Fibroblast of skin of right biceps (primary cell): ENCODE measurements at regions not wholly inside any gene's neighbourhood (a gene's known extent, or its start where the extent isn't known, plus 50 kb on each side); places are given as distances from the start of the nearest gene placed in this dataset.
"Not testable (repeated sequence)": the region's sequence is repeated elsewhere in the genome, so short reads cannot be mapped to it uniquely, and the experiment has no call there.

ENCODE experiments used
- DNase-seq: peaks from one replicate; pipeline ENCODE4 v3.0.0-alpha.2; 2013

DNA sequence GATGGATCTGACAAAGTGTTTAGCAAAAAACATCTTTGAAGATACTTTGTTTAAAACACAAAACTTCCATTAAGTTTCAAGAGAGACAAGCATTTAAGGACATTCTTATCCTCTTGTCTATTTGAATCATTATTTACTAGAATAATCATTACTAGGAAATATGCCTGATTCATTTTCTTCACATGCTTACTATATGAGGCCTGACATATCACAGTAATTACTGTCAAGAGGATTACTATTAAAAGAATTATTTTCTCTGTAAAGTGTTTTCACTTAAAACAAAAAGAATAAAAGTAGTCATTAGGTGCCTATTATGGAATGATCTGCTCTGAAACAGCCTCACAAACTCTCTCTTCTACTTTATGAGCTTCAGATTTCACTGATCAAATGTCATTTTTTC is 402.1 kb upstream of the MGAT4C start:
- peak; percentile 23 for DNase-seq

DNA sequence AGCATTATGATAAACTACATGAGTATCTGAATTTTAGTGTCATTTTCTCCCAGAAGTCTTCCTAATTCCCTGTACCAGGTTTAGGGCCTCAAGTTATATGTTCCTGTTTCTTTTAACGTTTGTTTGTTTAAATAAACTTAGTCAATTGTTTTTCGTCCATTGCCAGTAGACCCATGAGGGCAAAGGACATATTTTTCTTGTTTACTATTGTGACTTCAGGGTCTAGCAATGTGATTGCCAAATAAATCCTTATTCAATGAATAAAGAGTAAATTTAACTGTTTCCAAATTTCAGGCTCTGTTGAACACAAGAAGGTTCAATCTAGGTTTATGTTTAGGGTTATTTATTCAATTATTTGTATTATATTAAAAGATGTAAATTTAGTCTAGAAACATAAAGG is 391.6 kb upstream of the MGAT4C start:
- no peak for DNase-seq

DNA sequence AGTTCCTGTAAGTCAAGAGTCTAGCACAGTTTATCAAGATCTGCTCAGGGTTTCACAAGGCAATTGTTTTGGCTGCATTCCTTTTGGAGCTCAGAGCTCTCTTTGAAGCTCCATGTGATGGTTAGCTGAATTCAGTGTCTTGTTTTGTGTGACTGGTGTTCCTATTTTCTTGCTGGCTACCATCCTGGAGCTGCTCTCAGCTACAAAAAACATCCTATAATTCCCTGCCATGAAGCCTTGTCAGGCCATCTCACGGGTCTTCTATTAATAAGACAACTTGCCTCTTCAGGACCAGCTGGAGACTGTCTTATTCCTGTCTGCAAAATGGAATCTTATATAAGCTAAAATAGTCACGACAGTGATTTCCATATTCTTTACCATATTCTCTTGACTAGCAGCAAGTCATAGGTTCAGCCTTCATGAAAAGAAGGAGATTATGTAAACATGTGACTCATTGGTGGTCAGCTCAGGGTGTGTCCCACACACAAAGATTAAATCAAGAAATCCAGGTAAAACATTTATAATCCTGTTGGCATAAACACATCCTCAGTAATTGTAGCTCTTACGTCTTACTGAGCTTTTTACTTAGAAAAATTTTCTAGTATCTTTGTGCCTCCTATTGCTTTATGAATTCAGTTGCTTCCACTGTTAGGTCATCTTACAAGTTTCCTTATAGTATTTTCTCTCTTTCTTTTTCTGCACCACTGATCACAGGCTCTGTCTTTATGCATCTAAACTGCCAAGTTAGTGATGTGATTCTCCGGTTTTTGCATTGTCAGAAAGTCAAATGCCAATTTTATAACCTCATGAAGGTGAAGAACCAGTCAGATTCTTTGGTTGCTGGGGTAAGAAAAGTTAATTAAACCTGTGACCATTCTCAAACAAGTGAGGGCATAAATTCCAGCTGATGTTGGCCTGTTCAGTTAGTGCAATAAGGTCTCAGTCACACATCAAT is 378.5 kb upstream of the MGAT4C start:
- DNase-seq, result peak; percentile 4

DNA sequence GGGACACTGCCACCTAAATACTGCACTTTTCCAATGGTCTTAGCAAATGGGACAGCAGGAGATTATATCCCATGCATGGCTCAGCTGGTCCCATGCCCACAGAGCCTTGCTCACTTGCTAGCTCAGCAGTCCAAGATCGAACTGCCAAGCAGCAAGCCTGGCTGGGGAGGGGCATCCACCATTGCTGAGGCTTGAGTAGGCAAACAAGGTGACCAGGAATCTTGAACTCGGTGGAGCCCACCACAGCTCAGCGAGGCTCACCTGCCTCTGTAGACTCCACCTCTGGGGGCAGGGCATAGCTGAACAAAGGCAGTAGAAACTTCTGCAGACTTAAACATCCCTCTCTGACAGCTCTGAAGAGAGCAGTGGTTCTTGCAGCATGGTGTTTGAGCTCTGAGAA is 370.8 kb upstream of the MGAT4C start:
- DNase-seq, result no peak

DNA sequence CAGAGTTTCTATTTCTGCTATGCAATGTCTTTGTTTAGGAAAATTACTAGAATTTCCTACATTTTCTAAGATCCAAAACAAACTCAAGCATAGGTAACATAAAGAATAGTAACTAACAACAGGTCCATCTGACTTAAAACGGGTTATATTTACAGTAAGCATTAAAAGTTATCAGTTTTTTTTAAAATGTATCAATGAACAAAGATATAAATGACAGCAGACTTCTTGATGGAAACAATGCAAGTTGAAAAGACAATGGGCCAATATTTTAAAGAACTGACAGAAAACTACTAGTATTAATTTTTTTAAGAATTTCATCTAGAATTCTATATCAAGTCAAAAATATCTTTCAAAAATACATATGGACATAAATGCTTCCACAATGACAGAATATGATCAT is 367.1 kb upstream of the MGAT4C start:
- DNase-seq, result no peak

DNA sequence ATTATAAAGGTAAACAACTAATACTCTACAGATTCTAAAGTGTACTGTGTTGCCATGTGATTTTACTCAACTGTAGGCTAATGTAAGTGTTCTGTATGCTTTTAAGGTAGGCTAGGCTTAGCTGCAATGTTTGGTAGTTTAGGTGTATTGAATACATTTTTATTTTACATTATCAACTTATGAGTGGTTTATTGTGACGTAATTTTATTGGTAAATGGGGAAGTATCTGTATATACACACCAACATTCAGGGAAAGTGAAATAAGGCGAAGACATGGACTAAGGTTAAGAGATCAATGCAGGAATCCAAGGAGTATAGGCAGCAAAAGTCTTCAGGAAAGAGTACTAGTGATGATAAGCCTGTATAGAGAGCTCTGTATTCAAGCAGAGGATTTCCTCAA is 365.8 kb upstream of the MGAT4C start:
- no peak for DNase-seq

DNA sequence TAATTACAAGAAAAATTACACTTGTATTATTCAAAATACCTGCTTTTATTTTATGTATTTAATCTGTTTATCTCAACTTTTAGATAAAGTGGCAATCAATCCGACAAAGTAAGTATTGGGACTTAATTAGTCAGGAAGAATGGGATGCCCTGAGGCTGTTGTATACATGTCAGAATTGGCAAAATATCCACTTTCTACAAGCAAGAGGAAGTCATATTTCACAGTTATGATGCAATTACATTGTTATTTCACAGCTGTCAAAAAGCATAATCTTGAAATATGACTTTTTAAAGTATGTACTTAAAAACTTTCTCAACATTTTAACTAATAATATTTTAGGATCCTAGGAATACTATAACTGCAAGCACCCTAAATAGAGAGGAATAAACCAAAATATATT is 357.1 kb upstream of the MGAT4C start:
- DNase-seq, result peak; percentile 22

DNA sequence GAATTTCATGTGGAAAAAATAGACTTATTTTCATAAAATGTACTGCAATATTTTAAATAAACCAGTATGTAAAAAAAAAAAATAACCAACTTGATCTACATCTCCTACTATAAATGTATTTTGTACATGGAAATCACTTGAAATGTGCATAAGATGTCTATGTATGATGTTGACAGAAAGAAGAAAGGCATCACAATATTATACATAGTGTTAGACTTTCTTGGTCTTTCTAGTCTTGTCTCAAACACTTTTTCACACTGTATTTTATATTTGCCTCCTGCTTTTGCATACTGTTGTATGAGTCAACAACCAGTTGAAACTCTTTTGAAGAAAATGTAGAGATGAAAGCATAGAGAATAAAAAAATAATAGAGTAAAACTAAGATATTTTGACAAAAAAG is 352.4 kb upstream of the MGAT4C start:
- DNase-seq, result no peak

DNA sequence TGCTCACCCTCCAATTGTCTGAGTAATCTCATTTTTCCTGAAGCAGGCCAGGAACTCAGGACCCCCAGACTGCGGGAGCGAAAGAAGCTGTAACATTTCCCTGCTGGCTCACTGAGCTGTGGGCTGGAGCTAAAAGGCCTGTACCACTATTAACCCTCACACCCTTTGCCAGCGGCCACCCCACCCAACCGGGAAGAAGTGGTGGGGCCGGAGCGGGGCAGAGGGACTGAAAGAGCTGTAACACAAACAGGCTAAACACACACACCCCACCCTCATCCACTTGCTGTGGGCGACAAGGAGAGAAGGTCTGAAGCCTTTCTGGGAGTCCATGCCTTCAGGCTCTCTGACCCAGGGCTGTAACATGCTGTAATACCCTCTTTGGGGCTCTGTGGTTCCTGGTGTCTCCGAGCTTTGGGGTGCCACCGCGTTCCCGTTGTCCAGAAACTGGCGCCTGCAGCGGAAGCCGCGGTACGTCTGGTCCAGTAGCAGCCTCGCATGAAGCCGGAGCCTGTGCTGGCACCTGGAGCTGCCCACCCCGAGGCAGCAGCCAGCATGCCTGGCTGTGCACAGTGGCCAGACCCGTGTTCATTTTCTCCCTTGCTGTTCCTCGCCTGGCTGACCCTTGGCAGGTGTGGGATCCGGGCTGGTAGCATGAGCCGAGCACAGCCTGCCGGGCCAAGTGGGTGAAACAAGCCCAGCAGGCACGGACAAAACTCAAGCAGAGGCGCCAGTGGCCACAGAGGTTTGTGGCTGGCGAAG is 345.5 kb upstream of the MGAT4C start:
- no peak for DNase-seq

DNA sequence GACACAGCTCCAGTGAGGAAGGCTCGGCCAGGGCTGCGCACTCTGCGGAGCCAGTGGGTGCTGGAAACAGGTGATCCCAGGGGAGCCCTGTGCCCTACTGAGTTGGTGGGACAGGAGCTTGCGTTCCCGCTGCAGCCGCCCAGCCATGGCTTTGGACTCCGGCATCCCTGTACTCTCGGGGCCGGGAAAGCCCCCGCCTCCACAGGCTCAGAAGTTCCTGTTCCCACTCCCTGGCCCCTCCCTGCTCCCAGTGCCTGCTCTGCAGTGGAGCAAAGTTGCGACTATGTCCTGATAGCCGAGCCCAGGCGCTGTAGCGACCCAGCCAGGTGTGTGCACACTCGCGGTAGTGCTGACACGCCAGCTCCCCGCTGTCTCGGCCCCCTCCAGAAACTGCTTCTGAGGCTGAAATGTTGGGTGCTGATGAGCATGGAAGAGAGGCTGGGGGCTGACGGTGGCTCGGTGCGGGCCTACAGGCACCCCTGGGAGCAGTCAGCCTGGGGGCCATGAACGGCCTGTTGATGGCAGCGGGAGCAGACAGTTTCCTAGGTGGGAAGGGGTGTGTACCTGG is 344.6 kb upstream of the MGAT4C start:
- no peak for DNase-seq

DNA sequence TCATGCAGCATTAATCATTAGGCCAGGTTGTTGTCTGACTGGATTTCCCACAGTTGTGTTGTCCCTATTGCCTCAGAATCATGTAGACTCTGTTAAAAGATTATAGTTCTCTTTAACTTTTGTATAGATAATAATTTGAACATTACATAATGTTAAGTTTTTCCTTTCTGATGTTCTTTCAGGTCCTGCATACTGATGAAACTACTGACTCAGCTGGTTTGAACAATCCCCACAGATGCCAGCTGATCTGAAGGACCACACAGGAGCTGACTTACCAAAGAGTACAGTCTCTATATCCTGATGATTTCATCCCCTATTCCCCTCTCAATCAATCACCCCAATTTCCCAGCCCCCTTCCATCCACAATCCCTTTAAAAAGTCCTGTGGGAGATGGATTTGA is 341.2 kb upstream of the MGAT4C start:
- no peak for DNase-seq

DNA sequence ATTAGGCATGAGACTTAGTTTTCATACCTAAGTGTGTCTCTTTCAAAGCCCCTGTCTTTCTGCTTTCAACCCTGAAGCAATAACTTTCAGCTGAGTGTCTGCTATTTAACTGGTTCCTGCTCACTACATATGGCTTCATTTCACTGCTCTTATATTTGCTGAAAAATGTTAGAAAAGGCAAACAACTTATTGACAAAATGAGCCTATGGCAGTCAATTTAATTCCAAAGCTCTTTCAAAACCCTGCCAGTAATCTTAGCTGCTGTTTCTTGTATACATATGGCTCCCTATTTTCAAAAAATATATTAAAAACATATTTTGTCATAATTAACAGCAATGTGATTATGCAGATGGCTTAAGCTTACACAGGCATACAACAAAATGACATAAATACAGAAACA is 334.1 kb upstream of the MGAT4C start:
- no peak for DNase-seq

DNA sequence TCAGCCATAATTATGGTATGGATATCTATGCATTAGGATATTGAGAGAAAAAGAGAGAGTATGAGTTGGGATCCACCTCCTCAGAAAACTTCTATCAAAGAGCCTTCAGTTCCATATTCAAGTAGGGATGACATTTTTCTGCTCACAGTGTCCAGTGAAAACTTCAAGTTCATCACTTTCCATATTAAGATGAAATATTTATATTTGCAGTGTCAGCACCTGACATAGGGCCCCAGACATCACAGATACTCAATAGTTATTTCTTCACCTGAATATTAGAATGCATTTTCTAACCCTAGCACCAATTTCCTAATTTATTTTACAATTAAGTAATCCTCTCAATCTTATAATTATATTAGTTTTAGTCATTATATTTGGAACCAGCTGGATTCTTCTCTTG is 318.0 kb upstream of the MGAT4C start:
- DNase-seq, result no peak

DNA sequence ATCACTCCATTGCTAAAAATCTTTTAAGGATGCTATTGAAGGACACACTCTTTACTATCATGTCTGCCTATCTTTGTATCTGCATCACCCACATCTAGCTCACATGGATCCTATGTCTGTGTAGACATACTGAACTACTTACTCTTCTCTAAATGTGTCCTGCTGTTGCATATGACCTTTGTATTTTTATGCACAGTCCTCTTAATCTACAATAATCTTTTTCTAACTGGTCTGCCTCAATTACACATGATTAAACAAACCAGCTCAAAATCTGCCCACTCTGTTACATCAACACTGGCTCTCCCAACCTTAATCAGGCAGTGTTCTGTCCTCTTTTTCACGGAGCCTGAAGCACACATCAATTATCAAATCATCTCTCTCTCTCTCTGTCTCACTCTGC is 316.3 kb upstream of the MGAT4C start:
- DNase-seq, result no peak

DNA sequence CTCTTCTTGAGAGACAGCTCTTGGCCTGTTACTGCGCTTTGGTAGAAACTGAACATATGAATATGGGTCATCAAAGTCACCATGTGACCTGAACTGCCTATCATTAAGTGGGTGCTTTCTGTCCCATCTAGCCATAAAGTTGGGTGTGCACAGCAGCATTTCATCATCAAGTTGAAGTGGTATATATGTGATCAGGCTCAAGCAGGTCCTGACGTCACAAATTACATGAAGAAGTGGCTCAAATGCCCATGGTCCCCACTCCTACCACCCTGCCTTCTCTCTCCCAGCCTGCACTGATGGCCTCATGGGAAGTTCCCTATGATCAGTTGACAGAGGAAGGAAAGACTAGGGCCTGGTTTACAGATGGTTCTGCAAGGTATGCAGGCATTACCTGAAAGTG is 308.8 kb upstream of the MGAT4C start:
- DNase-seq, result no peak

DNA sequence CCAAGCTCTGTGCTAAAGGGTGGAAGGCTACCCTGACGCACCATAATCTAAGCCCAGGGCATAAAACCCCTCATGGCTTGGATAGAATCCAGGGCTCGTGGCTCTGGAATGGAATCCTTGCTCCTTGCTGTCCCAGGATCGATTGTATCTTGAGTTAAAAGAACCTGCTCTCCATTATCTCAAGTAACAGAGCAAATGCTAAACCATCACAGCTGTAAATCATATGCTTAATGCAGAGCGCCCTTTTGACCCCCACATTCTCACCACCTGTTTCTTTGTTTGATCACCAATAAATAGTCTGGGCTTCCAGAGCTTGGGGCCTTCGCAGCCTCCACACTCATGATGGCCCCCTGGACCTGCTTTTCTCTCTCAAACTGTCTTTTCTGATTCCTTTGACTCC is 299.3 kb upstream of the MGAT4C start:
- not testable (repeated sequence) for DNase-seq

DNA sequence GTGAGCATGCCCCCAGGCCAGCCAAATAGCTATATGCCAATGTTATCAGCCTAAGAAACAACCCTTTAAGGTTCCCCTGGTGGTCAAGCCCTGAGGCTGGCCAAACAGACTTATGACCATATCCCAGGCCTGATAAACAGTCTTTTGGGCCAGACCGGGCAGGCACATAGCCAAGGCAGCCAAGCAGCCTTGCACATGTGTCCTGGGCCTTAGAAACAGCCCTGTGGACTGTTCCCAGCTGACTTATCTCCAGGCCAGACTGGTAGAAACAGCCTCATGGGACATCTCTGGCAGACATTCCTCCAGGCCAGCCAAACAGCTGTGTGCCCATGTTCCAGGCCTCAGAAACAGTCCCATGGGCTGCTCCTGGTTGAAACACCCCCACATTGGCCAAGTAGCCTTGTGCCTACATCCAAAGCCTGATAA is 295.0 kb upstream of the MGAT4C start:
- no peak for DNase-seq

DNA sequence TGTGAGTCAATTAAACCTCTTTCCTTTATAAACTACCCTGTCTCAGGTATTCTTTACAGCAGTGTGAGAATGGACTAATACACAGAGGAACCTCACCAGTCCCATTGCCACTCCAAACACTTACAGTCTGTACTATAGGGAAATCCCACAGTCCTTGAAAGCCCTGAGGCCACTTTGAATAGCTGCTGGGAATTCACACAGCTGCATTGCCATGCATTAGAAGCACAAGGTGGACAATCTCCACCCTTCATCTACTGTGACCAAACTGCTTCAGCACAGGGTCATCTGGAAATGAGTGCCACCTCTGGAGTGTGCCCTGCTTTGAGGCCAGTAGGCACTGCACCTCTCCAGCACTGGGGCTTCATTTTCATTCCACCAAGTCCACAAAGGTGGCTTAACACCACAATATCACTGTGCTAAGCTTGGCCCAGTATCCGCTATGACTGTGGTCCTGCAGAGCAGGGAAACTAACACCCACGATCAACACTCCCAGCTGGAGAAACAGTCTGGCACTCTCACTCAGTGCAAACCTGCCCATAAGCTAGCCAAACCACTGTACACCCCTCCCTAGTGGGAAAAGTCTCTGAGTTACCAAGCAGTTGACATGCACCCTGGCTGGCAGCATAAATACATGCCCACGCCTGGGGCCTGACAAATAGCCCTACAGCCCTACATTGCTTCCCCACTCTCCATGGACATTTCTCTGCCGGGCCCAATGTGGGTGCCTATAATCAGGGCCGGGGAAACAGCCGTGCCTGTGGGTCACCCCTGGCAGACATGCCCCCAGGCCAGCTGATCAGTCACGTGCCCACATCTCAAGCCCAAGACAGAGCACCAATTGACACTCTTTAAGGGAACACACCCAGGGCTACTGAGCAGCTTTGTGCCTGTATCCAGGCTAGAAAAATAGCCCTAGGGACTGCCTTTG is 294.3 kb upstream of the MGAT4C start:
- DNase-seq, result no peak

DNA sequence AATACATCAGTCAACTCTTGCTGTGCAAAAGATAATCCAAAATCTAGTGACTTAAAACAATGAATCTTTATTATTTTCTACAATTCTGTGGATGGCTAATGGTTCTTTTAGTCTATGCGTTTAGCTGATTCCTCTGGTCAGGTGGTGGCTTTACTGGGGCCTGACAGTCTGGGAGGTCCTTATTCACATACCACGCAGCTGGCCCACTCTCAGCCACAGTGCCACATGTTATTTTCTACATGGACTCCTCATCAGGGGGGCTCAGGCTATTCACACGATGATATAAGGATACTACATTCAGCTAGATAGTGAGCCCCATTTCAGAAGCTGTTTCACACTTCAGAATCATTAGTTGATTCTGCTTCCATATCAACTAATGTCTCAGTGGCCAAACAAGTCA is 287.5 kb upstream of the MGAT4C start:
- DNase-seq, result no peak

DNA sequence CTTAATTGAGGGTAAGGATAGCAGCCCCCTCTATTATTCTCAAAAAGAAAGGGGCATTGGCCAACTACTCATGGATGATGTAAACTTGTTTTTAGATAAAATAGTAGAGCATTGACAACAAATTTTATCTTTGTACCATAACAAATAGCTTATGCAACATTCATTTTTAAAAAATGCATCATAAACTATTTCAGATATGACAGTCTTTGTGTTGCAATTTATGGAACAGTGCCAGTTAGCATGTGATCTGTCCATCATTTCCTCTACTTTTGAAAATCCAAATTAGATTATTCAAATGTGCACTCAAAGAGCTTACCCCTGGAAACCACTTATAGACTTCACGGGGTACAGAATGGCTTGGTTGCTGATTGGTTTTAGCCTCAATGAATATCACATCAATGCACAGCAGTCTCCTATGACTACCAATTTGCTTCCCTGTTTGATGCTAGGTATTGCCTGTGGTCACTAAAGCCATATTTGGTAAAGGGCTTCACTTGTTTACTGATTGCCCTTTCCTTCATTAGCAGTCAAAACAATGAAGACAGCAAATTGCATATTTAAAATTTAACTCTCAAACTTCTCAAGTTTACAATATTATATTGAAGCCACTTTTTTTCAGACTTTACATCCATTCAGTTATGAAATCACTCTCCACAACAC is 274.9 kb upstream of the MGAT4C start:
- DNase-seq, result no peak

DNA sequence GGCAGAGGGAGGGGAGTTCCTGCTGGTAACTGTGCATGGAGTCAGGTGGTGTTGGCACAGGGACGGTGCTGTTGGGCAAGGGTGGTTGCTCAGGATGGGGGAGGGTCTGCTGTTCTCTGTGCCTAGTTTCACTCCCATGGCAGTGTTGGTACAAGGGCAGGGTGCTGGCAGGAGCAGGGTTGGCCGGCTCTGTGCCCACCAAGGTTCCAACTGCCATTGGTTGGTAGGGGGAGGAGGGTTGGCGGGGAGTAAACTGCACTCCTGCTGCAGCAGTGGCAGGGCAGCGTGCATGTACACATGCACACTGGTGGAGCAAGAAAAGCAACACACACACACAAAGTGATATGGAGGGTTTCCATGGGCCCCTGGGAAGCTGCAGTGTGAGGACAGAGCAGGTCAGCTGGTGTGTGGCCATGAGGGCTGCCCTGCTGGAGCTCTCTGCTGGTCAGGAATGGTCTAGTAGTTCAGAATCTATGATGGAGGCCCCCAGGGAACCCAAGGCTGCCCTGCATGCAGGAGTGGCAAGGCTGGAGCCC is 269.9 kb upstream of the MGAT4C start:
- DNase-seq, result no peak

DNA sequence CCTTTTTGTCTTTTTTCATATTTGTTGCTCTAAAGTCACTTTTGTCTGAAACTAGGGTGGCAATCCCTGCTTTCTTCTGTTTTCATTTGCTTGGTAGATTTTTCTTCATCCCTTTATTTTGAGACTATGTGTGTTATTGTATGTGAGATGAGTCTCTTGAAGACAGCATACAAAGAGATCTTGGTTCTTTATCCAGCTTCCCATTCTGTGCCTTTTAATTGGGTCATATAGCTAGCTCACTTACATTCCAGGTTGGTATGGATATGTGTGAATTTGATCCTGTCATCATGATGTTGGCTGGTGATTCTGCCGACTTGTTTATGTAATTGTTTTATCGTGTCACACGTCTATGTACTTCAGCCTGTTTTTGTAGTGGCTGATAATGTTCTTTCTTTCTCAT is 267.7 kb upstream of the MGAT4C start:
- DNase-seq, result no peak
